ENCODE measurements at regions not wholly inside any gene's neighbourhood (a gene's known extent, or its start where the extent isn't known, plus 50 kb on each side); places are given as distances from the start of the nearest gene placed in this dataset.

DNA sequence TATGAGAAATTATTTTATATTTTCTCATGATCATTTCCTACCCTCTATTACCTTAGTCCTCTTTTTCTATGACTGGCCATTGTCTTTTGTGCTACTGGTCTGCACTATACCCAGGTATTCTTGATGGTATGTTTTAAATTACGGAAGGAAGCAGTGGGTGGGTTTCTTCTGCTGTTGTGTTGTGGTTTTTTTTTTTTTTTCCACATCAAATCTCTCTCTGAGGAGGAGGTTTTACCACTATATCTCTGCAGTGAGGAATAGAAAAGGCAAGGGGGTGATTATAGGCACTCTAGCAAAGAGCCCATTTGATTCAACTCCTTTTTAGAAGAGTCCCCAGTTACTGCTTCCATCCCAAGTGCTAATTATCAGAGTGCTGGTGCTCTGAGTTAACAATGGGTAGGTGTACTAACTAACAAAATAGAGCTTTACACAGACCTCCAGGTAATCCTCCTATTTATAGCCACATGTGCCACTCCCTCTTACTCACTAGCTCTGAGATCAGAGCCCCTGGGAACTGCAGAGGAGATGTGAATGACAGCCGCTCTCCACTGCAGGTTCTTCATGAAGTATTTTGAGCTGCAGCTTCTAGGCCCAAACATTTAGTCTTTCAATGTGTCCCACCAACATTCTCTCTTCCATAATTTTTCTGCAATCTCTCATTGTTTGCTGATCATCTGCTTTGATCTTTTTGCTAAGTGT lies 301.6 kb upstream of the GULP1 start:
- Histone ChIP-seq H3K14ac (ENCODE audit: insufficient read length) (no peak overlapping the region), H3K4ac (replicated peaks; ENCODE audit: insufficient read length, low read depth, low read length) (no peak overlapping the region), H3K23ac (ENCODE audit: insufficient read length) (no peak overlapping the region), H2BK20ac (ENCODE audit: low read length) (no peak overlapping the region), H3K23me2 (ENCODE audit: low read depth, low read length) (no peaks in the 10 kb centered on the region), H2BK5ac (ENCODE audit: low read depth, low read length) (no peak overlapping the region; the same call in 1 of the 2 replicates), H4K8ac (ENCODE audit: extremely low read depth, insufficient read depth, low read length) (no peak overlapping the region), H2AK5ac (ENCODE audit: low read depth, low read length) (no peak overlapping the region), H3K36me3 (ENCODE audit: control insufficient read depth in 2 of 4, insufficient read depth in 4 of 4, low read length in 3 of 4) (no peaks in the 10 kb centered on the region), H3K27me3 (replicated peaks in 1 of 4; ENCODE audit: control insufficient read depth in 3 of 4, extremely low read depth in 1 of 4, insufficient read depth in 3 of 4, low read length in 3 of 4) (no peaks in the 10 kb centered on the region), H3K9ac (replicated peaks in 1 of 4; ENCODE audit: extremely low read depth in 1 of 4, low read depth in 3 of 4, low read length in 3 of 4) (no peak overlapping the region), H3K4me3 (ENCODE audit: extremely low read depth in 1 of 4, insufficient read depth in 2 of 4, low read depth in 3 of 4, low read length in 4 of 4) (no peak overlapping the region), H3K4me1 (replicated peaks in 1 of 4; ENCODE audit: control insufficient read depth in 3 of 4, insufficient read depth in 4 of 4, low read length in 3 of 4) (peaks cover 0 to 27% (median 15%) of the 10 kb centered on the region in 4 experiments; a peak in 6 of 7 replicates), H2BK120ac (replicated peaks; ENCODE audit: low read depth, low read length) (no peak overlapping the region), H4K20me1 (replicated peaks in 1 of 2; ENCODE audit: control insufficient read depth in 1 of 2, insufficient read depth in 2 of 2, low read length in 2 of 2) (no peaks in the 10 kb centered on the region), H2BK15ac (ENCODE audit: low read length) (no peak overlapping the region), H3K9me3 (ENCODE audit: insufficient read depth in 2 of 2, low read depth in 1 of 2, low read length in 1 of 2) (no peaks in the 10 kb centered on the region), H3K79me1 (ENCODE audit: low read depth, low read length) (no peaks in the 10 kb centered on the region), H2AFZ (ENCODE audit: low read length) (no peak overlapping the region), H3K56ac (replicated peaks; ENCODE audit: insufficient read length, low read depth, low read length) (no peak overlapping the region), H3K4me2 (ENCODE audit: insufficient read depth in 1 of 2, low read depth in 2 of 2, low read length in 2 of 2) (peak overlapping the region in 1 of 2 experiments; percentile 22; a peak in 1 of 4 replicates), H3K18ac (ENCODE audit: extremely low read depth, low read length) (no peak overlapping the region), H4K5ac (ENCODE audit: insufficient read length, low read depth, low read length) (no peak overlapping the region), H2BK12ac (ENCODE audit: low read depth, low read length) (no peak overlapping the region), H3K79me2 (ENCODE audit: control insufficient read depth in 1 of 2, insufficient read depth in 2 of 2, low read length in 2 of 2) (no peaks in the 10 kb centered on the region), H4K91ac (replicated peaks; ENCODE audit: insufficient read length, low read length) (no peak overlapping the region), H3K27ac (ENCODE audit: low read depth, low read length) (no peak overlapping the region)
- FAIRE-seq (no peak), DNase-seq (ENCODE audit: low read depth in 1 of 2, low spot score in 2 of 2) (no peak)
- no peak for TF ChIP-seq CHD2 (IDR thresholded peaks at IDR 0.05; ENCODE audit: low read length)
- no peak for TF ChIP-seq POLR2AphosphoS5 (IDR thresholded peaks at IDR 0.05; ENCODE audit: low read depth, low read length)
- TF ChIP-seq HDAC2 (IDR thresholded peaks at IDR 0.05; ENCODE audit: borderline replicate concordance in 1 of 2, low read depth in 2 of 2, low read length in 2 of 2): no peak
- no peak for TF ChIP-seq RAD21 (IDR thresholded peaks at IDR 0.05 in 1 of 2, conservative IDR thresholded peaks at IDR 0.05 in 1 of 2; ENCODE audit: low read depth in 2 of 2, low read length in 2 of 2)
- no peak for TF ChIP-seq FOSL1 (IDR thresholded peaks at IDR 0.05; ENCODE audit: insufficient read depth, low read depth, low read length)
- no peak for TF ChIP-seq RBBP5 (IDR thresholded peaks at IDR 0.05; ENCODE audit: borderline replicate concordance, low read depth, low read length)
- POLR2A ChIA-PET (ENCODE audit: partially characterized antibody): interaction anchor here (0.6 to 3.2 kb wide), 2 partner anchors 43 to 453 kb away, joined by 5 to 12 read pairs; no protein-coding TSS in a partner anchor
- CTCF ChIA-PET (ENCODE audit: partially characterized antibody): interaction anchor here (0.5 to 1.0 kb wide), 2 partner anchors 23 to 114 kb away, joined by 3 read pairs; no protein-coding TSS in a partner anchor
- WGBS, 2 experiments (ENCODE audit: extremely low coverage in 1 of 2, insufficient coverage in 1 of 2, insufficient read length in 1 of 2, insufficient replicate concordance in 2 of 2, low coverage in 1 of 2, low lambda C conversion rate in 2 of 2, missing lambda C conversion rate in 1 of 2): 80% methylated on average over 2 of the region's 2 CpGs; no CpG with 5 or more reads in 1 of the 2 experiments

Measured in H1 (cell line).